HG03045 (cell line): ENCODE measurements at regions not wholly inside any gene's neighbourhood (a gene's known extent, or its start where the extent isn't known, plus 50 kb on each side); places are given as distances from the start of the nearest gene placed in this dataset.

Experiments used
- ATAC-seq: cut with Tn5 transposase; IDR thresholded peaks from one replicate; pipeline ENCODE4 v1.9.1; 2021; ENCODE audit warnings: mild to moderate bottlenecking, moderate library complexity; ENCODE audit not compliant: unreplicated experiment

- ATAC-seq, result no peak
Observed at GRCh38 chr2:118738524-118739308, 108.7 kb downstream of the EN1 start.

GRCh38 chr2:118738106-118738505, 109.3 kb downstream of the EN1 start:
- no peak for ATAC-seq

GRCh38 chr2:118737684-118738083, 109.8 kb downstream of the EN1 start:
- ATAC-seq, result no peak

- ATAC-seq, result no peak
Observed at GRCh38 chr2:118732432-118732831, 115.0 kb downstream of the EN1 start.

GRCh38 chr2:118731413-118731812, 116.0 kb downstream of the EN1 start:
- ATAC-seq, result no peak

GRCh38 chr2:118730405-118730804, 117.0 kb downstream of the EN1 start:
- no peak for ATAC-seq

- ATAC-seq, result no peak
Observed at GRCh38 chr2:118729760-118730159, 117.7 kb downstream of the EN1 start.

GRCh38 chr2:118728984-118729383, 118.5 kb downstream of the EN1 start:
- ATAC-seq, result no peak

GRCh38 chr2:118726821-118727220, 120.6 kb downstream of the EN1 start:
- ATAC-seq, result no peak

GRCh38 chr2:118723394-118723793, 124.1 kb downstream of the EN1 start:
- no peak for ATAC-seq

GRCh38 chr2:118722976-118723375, 124.5 kb downstream of the EN1 start:
- ATAC-seq, result no peak

- no peak for ATAC-seq
Observed at GRCh38 chr2:118721817-118722551, 125.5 kb downstream of the EN1 start.

- ATAC-seq, result no peak
Observed at GRCh38 chr2:118720866-118721265, 126.6 kb downstream of the EN1 start.

- no peak for ATAC-seq
Observed at GRCh38 chr2:118718921-118719320, 128.5 kb downstream of the EN1 start.

- no peak for ATAC-seq
Observed at GRCh38 chr2:118716102-118716501, 131.3 kb downstream of the EN1 start.

GRCh38 chr2:118714118-118714517, 133.3 kb downstream of the EN1 start:
- no peak for ATAC-seq

GRCh38 chr2:118711603-118712002, 135.8 kb downstream of the EN1 start:
- no peak for ATAC-seq

- no peak for ATAC-seq
Observed at GRCh38 chr2:118710481-118710880, 137.0 kb downstream of the EN1 start.

- no peak for ATAC-seq
Observed at GRCh38 chr2:118709786-118710185, 137.7 kb downstream of the EN1 start.

GRCh38 chr2:118706844-118707243, 140.6 kb downstream of the EN1 start:
- no peak for ATAC-seq

- ATAC-seq, result no peak
Observed at GRCh38 chr2:118706371-118706770, 141.1 kb downstream of the EN1 start.

GRCh38 chr2:118705032-118705431, 142.4 kb downstream of the EN1 start:
- ATAC-seq, result no peak
